Sigmoid colon (tissue), 4 donors: ENCODE measurements at regions not wholly inside any gene's neighbourhood (a gene's known extent, or its start where the extent isn't known, plus 50 kb on each side); places are given as distances from the start of the nearest gene placed in this dataset.

Experiments used
- POLR2AphosphoS5 ChIP-seq, 4 donors: sonication (generic); formaldehyde crosslinking; IDR thresholded peaks; one replicate each; pipeline ENCODE4 v1.6.1; 2017; ENCODE audit warnings: antibody characterized with exemption in 4 of 4
- TF ChIP-seq, protein P1 (sequence below), 4 experiments: fragments of 450-650 bp in 3 of 4; fragments of 200-600 bp in 1 of 4; IDR thresholded peaks; one replicate each; pipeline ENCODE4 v1.5.1; 2016 to 2019; ENCODE audit warnings: antibody characterized with exemption in 4 of 4, mild to moderate bottlenecking in 3 of 4, moderate library complexity in 2 of 4

DNA sequence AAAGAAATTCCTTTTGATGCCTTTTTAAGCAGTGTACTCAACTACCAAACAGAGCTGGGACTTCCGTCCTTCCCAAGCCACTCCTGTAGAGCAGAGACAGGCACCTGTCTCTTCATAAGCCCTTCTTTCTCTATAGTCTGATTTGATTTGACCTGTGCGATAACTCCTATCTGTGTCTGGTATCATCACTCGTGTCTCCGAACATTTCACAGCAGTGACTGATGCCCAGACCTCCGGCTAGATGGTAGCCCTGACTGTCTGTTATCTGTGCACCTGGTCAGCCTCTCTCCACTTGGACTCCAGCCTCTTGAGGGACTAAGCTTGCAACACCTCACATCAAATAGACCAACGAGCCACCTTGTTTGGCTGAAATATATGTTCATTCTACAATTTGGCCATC is 316.2 kb upstream of the ZNF507 start:
- TF ChIP-seq, protein P1, sequence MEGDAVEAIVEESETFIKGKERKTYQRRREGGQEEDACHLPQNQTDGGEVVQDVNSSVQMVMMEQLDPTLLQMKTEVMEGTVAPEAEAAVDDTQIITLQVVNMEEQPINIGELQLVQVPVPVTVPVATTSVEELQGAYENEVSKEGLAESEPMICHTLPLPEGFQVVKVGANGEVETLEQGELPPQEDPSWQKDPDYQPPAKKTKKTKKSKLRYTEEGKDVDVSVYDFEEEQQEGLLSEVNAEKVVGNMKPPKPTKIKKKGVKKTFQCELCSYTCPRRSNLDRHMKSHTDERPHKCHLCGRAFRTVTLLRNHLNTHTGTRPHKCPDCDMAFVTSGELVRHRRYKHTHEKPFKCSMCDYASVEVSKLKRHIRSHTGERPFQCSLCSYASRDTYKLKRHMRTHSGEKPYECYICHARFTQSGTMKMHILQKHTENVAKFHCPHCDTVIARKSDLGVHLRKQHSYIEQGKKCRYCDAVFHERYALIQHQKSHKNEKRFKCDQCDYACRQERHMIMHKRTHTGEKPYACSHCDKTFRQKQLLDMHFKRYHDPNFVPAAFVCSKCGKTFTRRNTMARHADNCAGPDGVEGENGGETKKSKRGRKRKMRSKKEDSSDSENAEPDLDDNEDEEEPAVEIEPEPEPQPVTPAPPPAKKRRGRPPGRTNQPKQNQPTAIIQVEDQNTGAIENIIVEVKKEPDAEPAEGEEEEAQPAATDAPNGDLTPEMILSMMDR (IDR thresholded peaks at IDR 0.05) = no peak
- no peak for TF ChIP-seq POLR2AphosphoS5 (IDR thresholded peaks at IDR 0.05)
